ENCODE measurements at regions not wholly inside any gene's neighbourhood (a gene's known extent, or its start where the extent isn't known, plus 50 kb on each side); places are given as distances from the start of the nearest gene placed in this dataset.

DNA sequence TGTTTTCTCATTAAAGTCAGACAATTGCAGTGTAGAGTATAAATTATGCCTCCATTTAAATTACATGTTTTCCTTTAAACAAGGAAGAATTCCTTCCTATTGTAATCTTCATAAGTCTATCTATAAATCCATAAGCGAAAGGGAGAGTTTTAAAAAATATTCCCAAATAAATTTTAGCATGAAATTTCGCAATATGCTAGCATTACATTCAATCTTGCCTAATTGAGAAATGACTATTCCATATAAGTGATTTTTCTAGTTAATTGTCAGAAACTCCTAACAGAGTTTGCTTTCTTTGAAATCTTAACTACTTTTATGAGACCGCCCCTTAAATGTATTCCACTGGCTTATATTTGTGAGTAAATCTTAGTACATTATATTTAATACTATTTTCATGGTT is 133.1 kb upstream of the CRIM1 start:
- no peak for DNase-seq
- in situ Hi-C loops (cut with HindIII; ENCODE audit: low pct_ligation_motif_present, low sequenced_read_pairs): no loop called here
- H3K4me3 ChIP-seq (ENCODE audit: low read depth, low read length): no peak overlapping the region
- TF ChIP-seq, protein P1, sequence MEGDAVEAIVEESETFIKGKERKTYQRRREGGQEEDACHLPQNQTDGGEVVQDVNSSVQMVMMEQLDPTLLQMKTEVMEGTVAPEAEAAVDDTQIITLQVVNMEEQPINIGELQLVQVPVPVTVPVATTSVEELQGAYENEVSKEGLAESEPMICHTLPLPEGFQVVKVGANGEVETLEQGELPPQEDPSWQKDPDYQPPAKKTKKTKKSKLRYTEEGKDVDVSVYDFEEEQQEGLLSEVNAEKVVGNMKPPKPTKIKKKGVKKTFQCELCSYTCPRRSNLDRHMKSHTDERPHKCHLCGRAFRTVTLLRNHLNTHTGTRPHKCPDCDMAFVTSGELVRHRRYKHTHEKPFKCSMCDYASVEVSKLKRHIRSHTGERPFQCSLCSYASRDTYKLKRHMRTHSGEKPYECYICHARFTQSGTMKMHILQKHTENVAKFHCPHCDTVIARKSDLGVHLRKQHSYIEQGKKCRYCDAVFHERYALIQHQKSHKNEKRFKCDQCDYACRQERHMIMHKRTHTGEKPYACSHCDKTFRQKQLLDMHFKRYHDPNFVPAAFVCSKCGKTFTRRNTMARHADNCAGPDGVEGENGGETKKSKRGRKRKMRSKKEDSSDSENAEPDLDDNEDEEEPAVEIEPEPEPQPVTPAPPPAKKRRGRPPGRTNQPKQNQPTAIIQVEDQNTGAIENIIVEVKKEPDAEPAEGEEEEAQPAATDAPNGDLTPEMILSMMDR (IDR thresholded peaks at IDR 0.05; ENCODE audit: low read depth, low read length, missing control alignments): no peak
- no peaks in the 10 kb centered on the region for H3K36me3 ChIP-seq (replicated peaks)
- H3K27ac ChIP-seq: no peak overlapping the region
- no peaks in the 10 kb centered on the region for H3K27me3 ChIP-seq (replicated peaks)

DNA sequence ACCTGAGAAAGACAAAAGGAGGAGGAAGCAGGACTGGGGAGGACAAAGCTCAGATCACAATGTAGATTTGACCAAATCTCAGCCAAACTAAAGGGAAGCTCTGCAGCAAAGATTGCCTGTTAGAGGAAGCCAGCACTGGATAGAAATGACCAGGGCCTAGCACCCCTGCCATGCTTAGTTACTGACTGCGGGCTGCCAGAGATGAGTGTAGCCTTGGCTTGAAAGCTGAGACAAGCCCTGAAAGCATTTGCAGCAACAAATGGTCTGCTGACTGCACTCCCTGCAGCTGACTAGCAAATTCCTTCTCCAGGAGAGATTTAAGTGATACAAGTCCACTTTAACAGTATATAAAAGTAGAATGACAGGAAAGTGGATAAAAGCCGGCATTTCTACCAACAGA is 140.9 kb upstream of the CRIM1 start:
- TF ChIP-seq, protein P1 (IDR thresholded peaks at IDR 0.05; ENCODE audit: low read depth, low read length, missing control alignments): no peak
- Histone ChIP-seq H3K27ac (no peak overlapping the region), H3K27me3 (replicated peaks) (no peaks in the 10 kb centered on the region), H3K36me3 (replicated peaks) (no peaks in the 10 kb centered on the region), H3K4me3 (ENCODE audit: low read depth, low read length) (no peak overlapping the region)
- no peak for DNase-seq
- in situ Hi-C loops (cut with HindIII; ENCODE audit: low pct_ligation_motif_present, low sequenced_read_pairs): no loop called here

DNA sequence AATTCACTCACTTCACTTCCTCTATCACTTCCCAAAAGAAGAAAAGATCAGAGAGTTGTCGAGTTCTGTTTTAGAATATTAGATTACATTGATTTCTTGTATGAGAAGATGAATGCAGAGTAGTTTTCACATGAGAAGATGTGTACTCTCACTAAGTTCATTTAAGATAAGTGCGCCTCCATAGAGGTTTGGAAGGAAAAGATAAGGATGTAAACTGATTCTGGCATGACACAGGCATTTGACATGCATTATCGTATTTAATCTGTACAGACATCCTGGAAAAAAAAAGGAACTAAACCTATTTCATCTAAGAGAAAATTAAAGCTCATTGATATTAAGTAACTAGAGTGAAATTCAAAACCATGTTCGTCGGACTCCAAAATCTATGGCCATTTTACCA is 152.2 kb upstream of the CRIM1 start:
- DNase-seq: no peak
- Histone ChIP-seq H3K36me3 (replicated peaks) (no peaks in the 10 kb centered on the region), H3K27ac (no peak overlapping the region), H3K27me3 (replicated peaks) (no peaks in the 10 kb centered on the region), H3K4me3 (ENCODE audit: low read depth, low read length) (no peak overlapping the region)
- TF ChIP-seq, protein P1 (IDR thresholded peaks at IDR 0.05; ENCODE audit: low read depth, low read length, missing control alignments): no peak
- in situ Hi-C loops (cut with HindIII; ENCODE audit: low pct_ligation_motif_present, low sequenced_read_pairs): no loop called here

DNA sequence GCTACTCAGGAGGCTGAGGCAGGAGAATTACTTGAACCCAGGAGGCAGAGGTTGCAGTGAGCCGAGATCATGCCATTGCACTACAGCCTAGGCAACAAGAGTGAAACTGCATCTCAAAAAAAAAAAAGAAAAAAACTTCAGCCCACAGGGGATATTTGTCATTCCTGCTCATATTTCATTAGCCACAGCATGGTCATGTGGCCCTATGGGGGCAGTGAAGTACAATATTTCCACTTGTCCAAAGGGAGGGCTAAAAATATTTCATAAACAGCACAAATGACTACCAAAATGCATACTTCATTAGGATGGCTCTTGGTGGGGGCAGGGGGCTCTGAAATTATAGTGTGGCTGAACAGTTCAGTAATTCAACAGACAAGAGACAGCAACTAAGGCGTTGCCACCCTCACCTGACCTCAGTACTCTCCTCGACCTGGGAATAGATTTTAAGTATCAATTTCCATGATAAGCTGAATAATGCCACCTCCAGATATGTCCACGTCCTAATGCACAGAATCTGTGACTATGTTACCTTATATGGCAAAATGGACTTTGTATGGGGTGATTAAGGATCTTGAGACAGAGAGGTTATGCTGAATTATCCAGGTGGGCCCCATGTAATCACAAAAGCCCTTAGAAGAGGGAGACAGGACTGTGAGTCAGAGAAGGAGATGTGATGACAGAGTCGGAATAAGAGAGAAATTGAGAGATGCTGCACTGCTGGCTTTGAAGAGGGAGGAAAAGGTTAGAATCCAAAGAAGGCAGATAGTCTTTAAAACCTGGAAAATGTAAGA is 158.2 kb upstream of the CRIM1 start:
- in situ Hi-C loops (cut with HindIII; ENCODE audit: low pct_ligation_motif_present, low sequenced_read_pairs): no loop called here
- DNase-seq: no peak
- TF ChIP-seq, protein P1 (IDR thresholded peaks at IDR 0.05; ENCODE audit: low read depth, low read length, missing control alignments): no peak
- no peak overlapping the region for H3K27ac ChIP-seq
- no peaks in the 10 kb centered on the region for H3K36me3 ChIP-seq (replicated peaks)
- H3K27me3 ChIP-seq (replicated peaks): no peaks in the 10 kb centered on the region
- no peak overlapping the region for H3K4me3 ChIP-seq (ENCODE audit: low read depth, low read length)

DNA sequence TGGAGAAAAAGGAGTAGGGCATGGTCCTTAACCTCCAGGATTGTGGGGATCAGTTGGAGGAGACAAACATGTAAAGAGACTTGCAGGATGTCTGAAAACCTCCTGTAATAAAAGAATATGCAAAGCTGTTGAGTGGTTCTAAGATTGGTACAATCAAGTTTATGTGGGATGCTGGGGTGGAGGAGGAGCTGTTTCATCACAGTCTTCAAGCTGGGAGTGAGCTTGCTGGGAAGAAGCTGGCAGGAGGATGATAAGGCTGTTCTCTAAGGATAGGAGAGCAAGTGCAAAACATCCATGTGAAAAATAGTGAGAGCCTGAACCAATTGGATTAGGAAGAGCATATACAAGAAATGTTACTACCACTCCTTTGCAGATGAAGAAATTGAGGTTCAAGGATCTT is 161.9 kb upstream of the CRIM1 start:
- TF ChIP-seq, protein P1 (IDR thresholded peaks at IDR 0.05; ENCODE audit: low read depth, low read length, missing control alignments): no peak
- no peaks in the 10 kb centered on the region for H3K36me3 ChIP-seq (replicated peaks)
- in situ Hi-C loops (cut with HindIII; ENCODE audit: low pct_ligation_motif_present, low sequenced_read_pairs): no loop called here
- no peaks in the 10 kb centered on the region for H3K27me3 ChIP-seq (replicated peaks)
- no peak for DNase-seq
- no peak overlapping the region for H3K27ac ChIP-seq
- H3K4me3 ChIP-seq (ENCODE audit: low read depth, low read length): no peak overlapping the region

DNA sequence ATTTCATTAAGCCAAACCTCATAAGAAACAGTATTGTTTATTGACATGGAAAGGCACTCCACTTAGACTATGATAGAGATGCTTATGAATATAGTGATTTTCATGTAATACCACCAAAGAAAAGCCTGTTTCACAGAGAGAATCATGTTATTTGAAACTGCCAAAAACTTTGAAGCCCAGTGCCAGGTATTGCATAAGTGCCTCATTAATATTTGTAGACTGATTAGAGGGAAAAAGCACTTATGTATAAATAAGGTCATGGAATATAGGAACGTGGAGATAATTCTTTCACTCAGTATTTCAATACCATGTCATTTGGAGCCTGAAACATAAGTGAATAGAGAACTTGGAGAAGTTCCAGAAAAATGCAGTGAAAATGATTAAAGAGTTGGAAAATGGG is 162.6 kb upstream of the CRIM1 start:
- no peak overlapping the region for H3K4me3 ChIP-seq (ENCODE audit: low read depth, low read length)
- in situ Hi-C loops (cut with HindIII; ENCODE audit: low pct_ligation_motif_present, low sequenced_read_pairs): no loop called here
- DNase-seq: no peak
- H3K36me3 ChIP-seq (replicated peaks): no peaks in the 10 kb centered on the region
- H3K27me3 ChIP-seq (replicated peaks): no peaks in the 10 kb centered on the region
- no peak overlapping the region for H3K27ac ChIP-seq
- TF ChIP-seq, protein P1 (IDR thresholded peaks at IDR 0.05; ENCODE audit: low read depth, low read length, missing control alignments): no peak

All from brain microvascular endothelial cell (primary cell).